Keratinocyte (primary cell): ENCODE measurements at regions not wholly inside any gene's neighbourhood (a gene's known extent, or its start where the extent isn't known, plus 50 kb on each side); places are given as distances from the start of the nearest gene placed in this dataset.

ENCODE experiments used
- DNase-seq: peaks from one replicate; pipeline ENCODE4 v3.0.0-alpha.2; 2011; ENCODE audit warnings: low read depth, missing footprints, low spot score
- FAIRE-seq: peaks from 2 replicates; lab custom pipeline; 2011; peaks lifted over from hg19 to GRCh38; lab: Jason Lieb, UNC
- H2AFZ ChIP-seq: 2 replicates; pipeline ENCODE4 v1.6.0; 2012; ENCODE audit warnings: low read length, control low read depth, inconsistent platforms; ENCODE audit not compliant: control insufficient read depth
- H3K27ac ChIP-seq: 2 replicates; pipeline ENCODE4 v1.5.1; 2011; ENCODE audit warnings: low read length; ENCODE audit not compliant: control insufficient read depth, insufficient read depth
- H3K27me3 ChIP-seq: 3 replicates; pipeline ENCODE4 v1.6.0; 2011; ENCODE audit warnings: low read length; ENCODE audit not compliant: control insufficient read depth, insufficient read depth; ENCODE audit errors: extremely low read depth
- H3K36me3 ChIP-seq, 2 experiments: 2 replicates in 1 of 2; 3 replicates in 1 of 2; pipeline ENCODE4 v1.5.1; 2011; ENCODE audit warnings: low read length in 2 of 2, mild to moderate bottlenecking in 1 of 2; ENCODE audit not compliant: control insufficient read depth in 2 of 2, insufficient read depth in 2 of 2; ENCODE audit errors: extremely low read depth in 1 of 2
- H3K4me1 ChIP-seq: 3 replicates; pipeline ENCODE4 v1.5.1; 2011; ENCODE audit warnings: low read length; ENCODE audit not compliant: control insufficient read depth, insufficient read depth; ENCODE audit errors: extremely low read depth
- H3K4me2 ChIP-seq: 3 replicates; pipeline ENCODE4 v1.6.0; 2011; ENCODE audit warnings: low read depth, low read length; ENCODE audit not compliant: control insufficient read depth, insufficient read depth; ENCODE audit errors: extremely low read depth
- H3K4me3 ChIP-seq, 3 experiments: fragments of 200-600 bp in 1 of 3; sonication (generic) in 1 of 3; 2 replicates in 2 of 3; 3 replicates in 1 of 3; pipeline ENCODE4 v1.5.1; 2011 to 2016; ENCODE audit warnings: low read length in 3 of 3, mild to moderate bottlenecking in 3 of 3, control low read depth in 2 of 3, inconsistent platforms in 1 of 3, low read depth in 1 of 3, mixed read lengths in 1 of 3, mixed run types in 1 of 3, moderate library complexity in 1 of 3; ENCODE audit not compliant: control insufficient read depth in 2 of 3, insufficient read depth in 2 of 3; ENCODE audit errors: extremely low read depth in 1 of 3
- H3K79me2 ChIP-seq: 2 replicates; pipeline ENCODE4 v1.6.0; 2012; ENCODE audit warnings: low read length; ENCODE audit not compliant: control insufficient read depth, insufficient read depth
- H3K9ac ChIP-seq: 3 replicates; pipeline ENCODE4 v1.6.0; 2011; ENCODE audit warnings: low read length; ENCODE audit not compliant: control insufficient read depth, insufficient read depth; ENCODE audit errors: extremely low read depth
- H3K9me1 ChIP-seq: 3 replicates; pipeline ENCODE4 v1.6.0; 2011; ENCODE audit warnings: low read length; ENCODE audit not compliant: control insufficient read depth, insufficient read depth; ENCODE audit errors: extremely low read depth
- H3K9me3 ChIP-seq: 2 replicates; pipeline ENCODE4 v1.5.1; 2012; ENCODE audit warnings: low read depth, low read length; ENCODE audit not compliant: control insufficient read depth
- H4K20me1 ChIP-seq: 3 replicates; pipeline ENCODE4 v1.6.0; 2011; ENCODE audit warnings: low read length; ENCODE audit not compliant: control insufficient read depth, insufficient read depth; ENCODE audit errors: extremely low read depth
- CTCF ChIP-seq, 3 experiments: IDR thresholded peaks in 1 of 3; conservative IDR thresholded peaks in 1 of 3; optimal IDR thresholded peaks in 1 of 3; 2 replicates in 2 of 3; 3 replicates in 1 of 3; pipeline versions ENCODE3 to v1.5.1; 2011; ENCODE audit warnings: low read length in 3 of 3, mild to moderate bottlenecking in 3 of 3, moderate library complexity in 2 of 3, control low read depth in 1 of 3, inconsistent platforms in 1 of 3; ENCODE audit not compliant: insufficient read depth in 2 of 3; ENCODE audit errors: extremely low read depth in 1 of 3
- EZH2 ChIP-seq: IDR thresholded peaks from one replicate; pipeline ENCODE4 v1.6.1; 2012; ENCODE audit warnings: inconsistent platforms, mild to moderate bottlenecking, low read length, moderate library complexity
- dilution Hi-C: fragments of 300-500 bp; cut with MboI; formaldehyde crosslinking; loops from one replicate; pipeline ENCODE4 v1.7.0; 2020; ENCODE audit warnings: low sequenced_read_pairs; ENCODE audit not compliant: extremely low pct_ligation_motif_present

DNA sequence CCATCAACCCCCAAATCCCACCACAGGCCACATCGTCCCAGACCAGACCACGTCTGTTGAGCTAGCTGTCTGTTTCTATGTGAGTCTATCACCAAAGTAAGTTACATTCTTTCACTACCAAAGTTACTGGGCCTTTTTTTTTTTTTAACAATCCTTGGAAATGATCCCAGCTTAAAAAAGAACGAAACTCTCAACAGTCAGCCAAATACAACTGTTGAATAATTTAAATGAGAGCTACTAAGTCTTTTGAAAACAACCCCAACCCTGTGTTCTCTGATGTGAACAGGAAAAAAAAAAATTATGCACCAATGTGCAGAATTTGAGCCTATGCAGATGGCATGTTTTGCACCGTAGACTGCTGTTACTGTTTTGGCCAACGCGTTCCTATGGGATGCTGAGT, 134.0 kb upstream of the ETS2 start:
- dilution Hi-C loops = no loop called here
- peaks cover 12% of the 10 kb centered on the region for H3K27me3 ChIP-seq

GRCh38 chr21:38675182-38675824, 130.4 kb upstream of the ETS2 start:
- H3K27ac ChIP-seq = no peak overlapping the region
- H3K36me3 ChIP-seq = no peaks in the 10 kb centered on the region
- no peak overlapping the region for H2AFZ ChIP-seq
- H3K79me2 ChIP-seq = no peaks in the 10 kb centered on the region
- no peaks in the 10 kb centered on the region for H3K4me1 ChIP-seq
- dilution Hi-C loops = no loop called here
- H4K20me1 ChIP-seq = no peaks in the 10 kb centered on the region
- no peak for FAIRE-seq
- no peak overlapping the region for H3K4me2 ChIP-seq
- H3K9me3 ChIP-seq = no peaks in the 10 kb centered on the region
- TF ChIP-seq CTCF (optimal IDR thresholded peaks at IDR 0.05 in 1 of 3, IDR thresholded peaks at IDR 0.05 in 1 of 3, conservative IDR thresholded peaks at IDR 0.05 in 1 of 3; ENCODE audit: extremely low read depth in 1 of 3, insufficient read depth in 2 of 3, low read length in 3 of 3) (no peak), EZH2 (no peak)
- no peaks in the 10 kb centered on the region for H3K9me1 ChIP-seq
- no peak overlapping the region for H3K4me3 ChIP-seq
- H3K27me3 ChIP-seq = peaks cover 4% of the 10 kb centered on the region
- no peak overlapping the region for H3K9ac ChIP-seq
- no peak for DNase-seq

More for the DNA sequence above, 134.0 kb upstream of the ETS2 start:
- H3K9ac ChIP-seq = no peak overlapping the region
- no peak for FAIRE-seq
- no peaks in the 10 kb centered on the region for H3K9me1 ChIP-seq
- H2AFZ ChIP-seq = no peak overlapping the region
- TF ChIP-seq CTCF (optimal IDR thresholded peaks at IDR 0.05 in 1 of 3, IDR thresholded peaks at IDR 0.05 in 1 of 3, conservative IDR thresholded peaks at IDR 0.05 in 1 of 3; ENCODE audit: extremely low read depth in 1 of 3, insufficient read depth in 2 of 3, low read length in 3 of 3) (no peak), EZH2 (no peak)
- no peaks in the 10 kb centered on the region for H3K79me2 ChIP-seq
- no peaks in the 10 kb centered on the region for H3K36me3 ChIP-seq
- H4K20me1 ChIP-seq = no peaks in the 10 kb centered on the region
- no peaks in the 10 kb centered on the region for H3K4me1 ChIP-seq
- DNase-seq = no peak
- no peak overlapping the region for H3K27ac ChIP-seq
- no peaks in the 10 kb centered on the region for H3K9me3 ChIP-seq
- no peak overlapping the region for H3K4me2 ChIP-seq
- H3K4me3 ChIP-seq = no peak overlapping the region
